NCI-H510A treated with DMSO at 0.1 percent for 48 hours (cell line): ENCODE measurements at regions not wholly inside any gene's neighbourhood (a gene's known extent, or its start where the extent isn't known, plus 50 kb on each side); places are given as distances from the start of the nearest gene placed in this dataset.

Experiments
- DNase-seq: peaks from one replicate; lab custom pipeline; 2025; lab: John Stamatoyannopoulos, UW

DNA sequence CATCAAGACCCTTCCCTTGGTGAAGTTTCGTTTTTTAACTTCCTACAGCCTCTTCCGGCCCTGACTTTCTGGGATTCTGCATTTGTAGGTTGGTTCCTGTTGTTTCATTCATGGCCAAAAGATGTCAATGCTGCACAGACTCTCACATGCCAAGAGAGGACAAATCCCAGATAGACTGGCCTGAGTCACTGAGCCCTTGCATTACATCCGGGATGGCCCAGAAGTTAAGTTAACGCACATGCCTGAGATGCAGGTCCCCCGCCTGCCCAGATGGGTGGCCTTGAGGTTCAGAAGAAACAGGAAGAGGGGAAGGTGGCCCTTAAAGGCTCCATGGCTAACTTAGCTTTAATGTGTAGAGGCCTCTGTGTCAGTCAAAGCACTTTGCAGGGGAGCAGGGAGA lies 51.6 kb upstream of the SRGAP3 start:
- no peak for DNase-seq

DNA sequence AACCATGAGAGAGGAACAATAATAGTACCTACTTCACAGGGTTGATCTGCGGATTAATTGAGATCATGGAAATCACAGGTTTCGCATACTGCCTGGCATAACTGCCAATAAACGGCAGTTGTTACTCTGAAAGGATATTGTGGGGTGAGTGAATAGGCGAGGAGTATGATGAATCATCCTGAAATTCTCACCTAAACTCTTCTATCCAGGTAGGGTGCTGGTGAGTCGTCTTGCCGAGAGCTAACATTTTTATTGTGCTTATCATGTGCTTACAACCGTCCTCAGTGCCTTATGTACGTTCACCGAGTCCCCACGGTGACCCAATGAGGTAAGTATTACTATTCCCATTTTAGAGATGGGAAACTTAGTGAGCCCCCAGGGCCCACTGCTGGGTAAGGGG lies 52.4 kb upstream of the SRGAP3 start:
- no peak for DNase-seq

DNA sequence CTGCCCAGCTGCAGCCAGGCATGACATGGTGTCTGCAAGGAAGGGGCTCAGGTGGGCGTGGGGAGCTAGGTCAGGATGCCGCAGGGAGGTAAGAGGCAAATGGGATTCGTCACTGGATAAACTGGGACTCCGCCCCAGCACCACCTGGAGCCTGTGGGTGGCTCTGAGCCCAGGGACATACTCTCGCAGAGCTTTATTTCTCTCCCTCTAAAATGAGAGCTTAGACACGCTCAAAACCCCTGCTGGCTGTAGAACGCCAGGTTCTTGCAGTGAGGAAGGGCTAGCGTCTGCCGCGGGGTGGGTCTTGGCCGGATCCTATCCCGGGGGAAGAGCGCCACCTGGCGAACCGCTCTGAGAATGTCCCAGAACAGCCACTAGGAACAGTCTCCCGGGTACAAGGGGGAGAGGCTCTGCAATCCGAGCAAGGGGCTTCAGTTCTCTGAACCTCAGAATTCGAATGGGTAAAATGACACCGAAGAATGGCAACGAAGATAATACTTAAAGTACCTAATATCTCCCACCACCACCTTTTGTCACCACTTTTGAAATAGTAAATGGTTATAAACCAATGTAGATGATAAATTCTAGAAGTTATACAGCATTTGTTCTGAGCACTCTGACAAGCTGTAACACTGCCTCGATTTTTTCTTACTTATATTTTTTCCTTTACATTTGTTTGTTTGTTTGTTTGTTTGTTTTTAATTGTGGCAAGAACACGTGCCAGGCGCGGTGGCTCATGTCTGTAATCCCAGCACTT lies 53.2 kb upstream of the SRGAP3 start:
- peak; percentile 71 for DNase-seq

DNA sequence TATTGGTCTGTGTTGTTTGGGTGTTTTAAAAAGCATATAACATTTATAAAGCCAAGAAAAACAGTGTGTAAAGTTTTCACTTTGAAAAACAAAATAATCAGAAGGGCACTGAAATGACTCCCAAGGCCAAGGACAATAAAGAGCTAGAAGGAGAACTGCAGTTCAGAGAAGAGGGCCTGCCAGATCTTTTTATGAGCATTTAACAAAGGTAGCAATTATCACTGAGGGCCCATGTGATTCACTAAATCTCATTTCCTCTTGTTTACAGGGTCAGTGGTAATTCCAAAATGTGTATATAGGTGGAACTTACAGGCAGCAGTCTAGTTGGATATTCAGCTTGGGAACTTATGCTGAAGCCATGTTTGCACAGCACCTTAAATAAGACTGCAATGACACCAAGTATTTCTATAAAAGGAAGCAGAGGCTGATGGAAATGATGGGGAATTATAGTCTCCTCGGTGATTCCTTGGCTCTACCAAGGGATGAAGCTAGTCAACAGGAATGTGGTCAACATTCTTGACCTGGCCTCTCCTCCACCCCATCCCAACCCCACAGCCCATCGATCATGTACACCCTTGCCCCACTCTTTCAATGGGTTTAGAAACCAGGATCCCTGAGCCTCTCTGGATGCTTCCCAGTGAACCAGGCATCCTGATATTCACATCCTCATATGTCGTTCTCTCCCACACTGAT lies 54.4 kb upstream of the THUMPD3 start:
- no peak for DNase-seq

DNA sequence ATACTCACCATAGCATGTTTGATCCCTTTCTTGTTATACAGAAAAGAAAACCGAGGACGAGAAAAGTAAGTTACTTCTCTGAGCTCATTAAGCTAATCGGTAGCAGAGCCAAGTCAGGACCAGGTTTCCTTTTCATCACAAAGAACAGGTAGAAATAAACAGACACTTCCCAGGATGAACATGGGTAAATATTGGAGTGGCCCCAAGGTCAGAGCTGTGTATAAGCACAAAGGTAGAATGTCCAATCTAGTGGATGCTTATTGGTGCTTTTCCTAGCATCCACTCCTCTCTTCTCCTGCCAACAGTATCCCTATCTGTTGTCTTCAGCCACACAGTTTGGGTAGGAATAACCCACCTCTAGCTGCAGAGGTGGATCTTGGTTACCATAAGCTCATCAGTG lies 52.8 kb upstream of the THUMPD3 start:
- no peak for DNase-seq

DNA sequence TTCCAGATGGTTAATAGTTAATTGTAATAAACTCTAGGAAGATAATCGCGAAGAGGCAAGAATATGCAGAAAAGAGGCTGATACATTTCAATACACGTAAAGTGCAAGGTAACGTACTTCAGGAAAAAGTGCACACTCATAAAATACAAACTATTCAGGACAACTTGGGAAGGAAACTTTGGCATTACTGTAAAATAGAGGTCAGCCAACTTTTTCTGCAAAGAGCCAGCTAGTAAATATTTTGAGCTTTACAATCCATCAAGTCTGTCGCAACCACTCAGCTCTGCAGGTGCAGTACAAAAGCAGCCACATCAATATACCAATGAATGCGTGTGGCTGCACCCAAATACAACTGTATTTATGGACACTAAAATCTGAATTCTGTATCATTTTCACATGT lies 51.6 kb upstream of the THUMPD3 start:
- no peak for DNase-seq
